ENCODE measurements at regions not wholly inside any gene's neighbourhood (a gene's known extent, or its start where the extent isn't known, plus 50 kb on each side); places are given as distances from the start of the nearest gene placed in this dataset.

- Histone ChIP-seq H3K4me1 (ENCODE audit: insufficient read depth, low read length) (no peaks in the 10 kb centered on the region), H3K23ac (ENCODE audit: insufficient read length, low read depth, low read length) (no peak overlapping the region), H3K79me1 (ENCODE audit: insufficient read depth, low read depth, low read length, poor library complexity, severe bottlenecking) (no peaks in the 10 kb centered on the region), H3K9me3 (ENCODE audit: control insufficient read depth, low read depth, low read length) (no peaks in the 10 kb centered on the region), H3K9ac (ENCODE audit: extremely low read depth, insufficient read length, low read length) (no peak overlapping the region), H3K27ac (ENCODE audit: insufficient read length, low read depth, low read length) (no peak overlapping the region), H4K20me1 (ENCODE audit: control insufficient read depth, insufficient read depth, insufficient read length) (no peaks in the 10 kb centered on the region), H3K14ac (ENCODE audit: insufficient read depth, low read length) (no peak overlapping the region), H4K91ac (ENCODE audit: insufficient read length, low read depth, low read length) (no peak overlapping the region), H2BK12ac (ENCODE audit: insufficient read length, low read depth, low read length) (no peak overlapping the region), H3T11ph (ENCODE audit: low read length) (no peak overlapping the region), H3K79me2 (ENCODE audit: insufficient read depth, low read length) (no peaks in the 10 kb centered on the region), H2BK5ac (ENCODE audit: insufficient read length, low read length) (no peak overlapping the region), H2AFZ (ENCODE audit: low read length) (no peak overlapping the region), H2AK5ac (ENCODE audit: insufficient read length, low read length) (no peak overlapping the region), H2BK120ac (ENCODE audit: low read depth, low read length, poor library complexity, severe bottlenecking) (no peak overlapping the region), H3K23me2 (ENCODE audit: insufficient read length, low read depth, low read length, poor library complexity, severe bottlenecking) (peaks cover 6% of the 10 kb centered on the region), H4K5ac (ENCODE audit: insufficient read length, low read depth, low read length) (no peak overlapping the region), H2BK15ac (ENCODE audit: low read depth, low read length) (no peak overlapping the region), H3K27me3 (ENCODE audit: insufficient read depth, low read length) (no peaks in the 10 kb centered on the region), H3K18ac (ENCODE audit: insufficient read length, low read depth, low read length) (no peak overlapping the region), H2BK20ac (ENCODE audit: low read depth, low read length, poor library complexity, severe bottlenecking) (no peak overlapping the region), H3K56ac (ENCODE audit: insufficient read length, low read depth, low read length) (no peak overlapping the region), H3K4ac (ENCODE audit: low read depth, low read length) (no peak overlapping the region), H3K4me2 (ENCODE audit: insufficient read depth, insufficient read length, low read length) (no peak overlapping the region), H4K8ac (replicated peaks; ENCODE audit: insufficient read length, low read depth, low read length) (no peak overlapping the region)
- DNase-seq: no peak
- Mint-ChIP-seq H3K9me3 (no peaks in the 10 kb centered on the region), H3K4me3 (no peak overlapping the region), H3K4me1 (peaks cover 7 to 8% of the 10 kb centered on the region in 2 experiments), H3K27me3 (ENCODE audit: low read depth) (no peaks in the 10 kb centered on the region), H3K27ac (no peak overlapping the region), H3K36me3 (ENCODE audit: insufficient read depth in 1 of 3, low read depth in 3 of 3) (no peaks in the 10 kb centered on the region)
- TF ChIP-seq, protein P1, sequence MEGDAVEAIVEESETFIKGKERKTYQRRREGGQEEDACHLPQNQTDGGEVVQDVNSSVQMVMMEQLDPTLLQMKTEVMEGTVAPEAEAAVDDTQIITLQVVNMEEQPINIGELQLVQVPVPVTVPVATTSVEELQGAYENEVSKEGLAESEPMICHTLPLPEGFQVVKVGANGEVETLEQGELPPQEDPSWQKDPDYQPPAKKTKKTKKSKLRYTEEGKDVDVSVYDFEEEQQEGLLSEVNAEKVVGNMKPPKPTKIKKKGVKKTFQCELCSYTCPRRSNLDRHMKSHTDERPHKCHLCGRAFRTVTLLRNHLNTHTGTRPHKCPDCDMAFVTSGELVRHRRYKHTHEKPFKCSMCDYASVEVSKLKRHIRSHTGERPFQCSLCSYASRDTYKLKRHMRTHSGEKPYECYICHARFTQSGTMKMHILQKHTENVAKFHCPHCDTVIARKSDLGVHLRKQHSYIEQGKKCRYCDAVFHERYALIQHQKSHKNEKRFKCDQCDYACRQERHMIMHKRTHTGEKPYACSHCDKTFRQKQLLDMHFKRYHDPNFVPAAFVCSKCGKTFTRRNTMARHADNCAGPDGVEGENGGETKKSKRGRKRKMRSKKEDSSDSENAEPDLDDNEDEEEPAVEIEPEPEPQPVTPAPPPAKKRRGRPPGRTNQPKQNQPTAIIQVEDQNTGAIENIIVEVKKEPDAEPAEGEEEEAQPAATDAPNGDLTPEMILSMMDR (conservative IDR thresholded peaks at IDR 0.05): no peak
- no CpG with 5 or more reads among the region's 5 CpGs for WGBS (ENCODE audit: extremely low coverage, insufficient read length, low lambda C conversion rate)
Measured at GRCh38 chr3:73206030-73206429, 144.6 kb downstream of the EBLN2 start.
